Medulla oblongata (tissue), 1 donor: ENCODE measurements at regions not wholly inside any gene's neighbourhood (a gene's known extent, or its start where the extent isn't known, plus 50 kb on each side); places are given as distances from the start of the nearest gene placed in this dataset.

Source experiments
- DNase-seq: peaks from one replicate; pipeline ENCODE4 v3.0.0-alpha.2; 2015; ENCODE audit errors: extremely low spot score

DNA sequence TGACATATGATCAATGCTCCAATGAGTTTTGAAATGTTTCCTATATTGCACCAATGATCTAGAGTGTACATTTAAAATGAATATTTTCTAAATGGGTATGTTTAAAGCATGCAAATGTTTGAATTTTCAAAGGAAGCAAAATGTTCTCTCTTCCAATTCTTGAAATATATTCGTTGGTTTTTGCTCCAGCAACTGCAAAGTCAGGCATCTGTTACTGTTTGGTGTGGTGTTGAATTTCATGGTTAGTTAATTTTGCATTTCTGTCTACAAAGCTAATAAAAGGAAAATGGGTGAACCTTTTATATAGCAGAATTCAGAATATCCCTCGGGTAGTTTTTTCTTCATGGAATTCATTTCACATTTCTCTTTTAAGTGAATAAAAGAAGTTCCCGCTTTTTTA is 1018.3 kb downstream of the GRIK2 start:
- no peak for DNase-seq

DNA sequence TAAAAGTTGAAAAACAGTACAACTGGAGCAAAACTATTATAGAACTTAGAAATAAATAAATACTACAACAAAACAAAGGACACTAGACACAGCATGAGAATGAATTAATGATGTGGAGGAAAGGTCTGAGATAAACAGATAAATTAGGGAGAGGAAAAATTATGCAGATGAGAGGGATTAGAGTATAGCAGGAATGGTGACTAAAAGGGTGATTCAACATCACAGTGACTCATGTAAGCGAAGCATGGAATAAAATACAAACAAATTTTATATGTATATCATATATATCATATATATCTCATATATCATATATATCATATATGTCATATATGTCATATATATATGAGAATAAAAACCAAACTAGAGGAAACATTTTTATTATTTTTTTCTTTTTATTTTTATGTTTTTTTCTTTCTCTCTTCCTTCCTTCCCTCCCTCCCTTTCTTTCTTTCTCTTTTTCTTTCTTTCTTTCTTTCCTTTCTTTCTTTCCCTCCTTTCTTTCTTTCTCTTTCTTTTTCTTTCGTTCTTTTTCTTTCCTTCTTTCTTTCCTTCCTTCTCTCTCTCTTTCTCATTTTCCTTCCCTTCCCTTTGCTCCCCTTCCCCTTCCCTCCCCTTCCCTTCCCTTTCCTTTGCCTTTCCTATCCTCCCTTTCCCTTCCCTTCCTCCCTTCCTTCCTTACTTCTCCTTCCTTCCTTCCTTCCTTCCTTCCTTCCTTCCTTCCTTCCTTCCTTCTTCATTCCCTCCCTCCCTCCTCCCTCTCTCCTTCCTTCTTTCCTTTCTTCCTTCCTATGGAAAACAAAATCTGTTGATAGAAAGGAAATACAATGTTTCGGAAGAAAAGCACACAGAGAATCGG is 1014.6 kb downstream of the GRIK2 start:
- no peak for DNase-seq

DNA sequence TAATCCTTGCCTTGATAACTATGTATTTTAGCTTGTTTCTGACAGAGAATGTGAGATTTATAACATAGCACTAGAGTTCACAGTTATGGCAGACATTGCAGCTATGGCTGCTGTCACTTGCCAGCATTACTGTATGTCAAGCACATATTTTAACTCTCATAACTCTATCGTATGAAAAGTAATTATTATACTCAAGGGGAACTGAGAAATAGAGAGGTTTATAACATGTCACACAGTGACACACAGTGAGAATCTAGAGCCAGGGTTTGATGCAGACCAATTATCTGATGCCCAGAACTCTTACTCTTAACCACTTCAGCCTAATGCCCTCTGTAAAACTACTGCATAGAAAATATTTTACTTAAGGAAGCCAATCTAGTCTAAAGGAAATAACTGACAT is 1012.4 kb downstream of the GRIK2 start:
- no peak for DNase-seq

DNA sequence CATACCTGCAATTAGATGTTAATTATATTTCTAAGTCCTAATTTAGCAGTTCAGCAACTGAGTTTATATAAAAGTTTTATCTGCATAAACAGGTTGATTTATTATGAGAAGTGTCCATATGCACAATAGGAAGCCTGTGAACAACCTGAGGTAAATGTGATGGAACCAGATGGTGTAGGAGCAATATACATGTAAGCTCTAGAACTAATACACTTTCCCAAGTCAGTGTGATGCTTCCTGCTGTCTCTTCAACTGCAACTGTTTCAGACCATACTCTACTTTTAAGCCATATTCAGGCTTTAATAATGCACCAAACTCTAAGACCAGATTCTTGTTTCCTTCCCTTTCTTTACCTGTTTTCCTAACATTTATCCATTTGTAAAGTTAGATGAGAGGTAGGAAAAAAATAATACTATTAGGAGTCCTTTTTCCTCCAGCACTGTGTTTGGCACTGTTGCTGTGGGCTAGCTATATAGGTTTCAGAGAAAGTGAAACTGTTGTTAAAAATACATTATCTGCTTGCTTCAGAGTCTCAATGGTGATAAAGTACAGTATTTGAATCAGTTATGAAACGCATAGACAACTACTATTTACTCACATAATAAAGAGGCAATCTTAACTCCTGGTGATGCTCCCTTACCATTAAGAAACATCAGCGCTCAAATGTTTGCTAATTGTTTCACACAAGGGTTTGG is 1009.3 kb downstream of the GRIK2 start:
- DNase-seq: no peak

DNA sequence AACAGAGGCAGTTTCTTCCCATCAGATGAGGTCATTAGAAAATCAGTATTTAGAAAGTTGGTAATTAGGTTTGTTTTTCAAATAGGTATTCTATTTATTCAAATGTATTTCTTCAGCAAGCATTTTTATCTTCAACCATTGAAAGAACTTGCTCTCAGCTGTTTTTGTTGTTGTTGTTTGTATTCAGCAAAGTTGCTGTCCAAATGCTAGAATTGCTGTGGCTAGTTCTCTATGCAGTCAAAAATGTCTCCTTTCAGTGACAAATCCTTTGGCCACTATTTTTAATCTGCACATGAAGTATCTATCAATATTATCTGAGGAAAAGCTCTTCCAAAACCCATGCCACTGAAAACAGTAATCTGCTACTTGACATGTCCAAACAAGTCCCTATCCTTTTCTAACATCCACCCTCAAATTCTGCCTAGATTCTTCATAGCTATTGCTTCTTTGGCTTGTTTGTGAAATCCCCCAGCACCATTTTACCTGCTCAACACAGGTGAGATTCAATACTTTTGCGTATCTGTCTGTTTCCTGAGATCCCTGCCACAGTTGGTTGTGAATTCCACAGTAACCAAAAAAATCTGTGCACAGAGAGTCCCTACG is 1005.4 kb downstream of the GRIK2 start:
- no peak for DNase-seq

DNA sequence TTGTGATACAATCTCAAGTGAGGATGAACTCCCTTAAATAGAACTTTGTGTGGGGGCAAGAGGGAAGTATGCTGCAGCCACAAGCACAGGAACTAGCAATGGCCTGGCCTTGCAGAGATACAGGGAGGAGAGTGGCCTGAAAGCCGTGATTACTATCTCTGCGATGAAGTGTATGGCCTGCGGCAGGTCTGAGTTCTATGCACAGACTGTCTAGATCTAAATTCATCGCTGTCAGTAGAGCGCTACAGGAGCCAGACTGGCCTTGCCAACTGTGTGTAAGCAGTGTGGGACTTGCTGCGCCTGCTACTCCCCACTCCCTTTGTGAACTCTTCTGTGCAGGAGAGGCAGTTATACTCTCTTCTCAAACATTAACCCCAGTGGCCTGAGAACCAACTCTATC is 997.0 kb downstream of the GRIK2 start:
- no peak for DNase-seq

DNA sequence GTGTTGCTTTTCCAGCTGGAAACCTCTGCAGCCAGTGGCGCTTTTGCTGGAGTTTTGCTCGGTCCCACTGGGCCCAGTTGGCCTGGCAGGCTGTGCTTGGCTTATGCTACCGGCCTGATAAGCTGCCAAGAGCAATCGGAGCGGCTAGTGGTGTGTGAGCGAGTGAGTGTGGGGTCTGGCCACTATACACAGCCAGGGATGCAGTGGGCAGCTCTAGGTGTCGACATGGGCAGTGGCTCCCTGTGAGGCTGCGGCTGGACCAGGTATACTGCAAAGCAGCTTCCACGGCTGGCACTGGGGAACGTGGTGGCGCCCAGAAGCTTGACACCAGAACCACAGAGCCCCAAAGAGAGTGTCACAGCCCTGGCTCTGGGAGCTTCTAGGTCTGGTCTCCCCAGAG is 996.5 kb downstream of the GRIK2 start:
- no peak for DNase-seq

DNA sequence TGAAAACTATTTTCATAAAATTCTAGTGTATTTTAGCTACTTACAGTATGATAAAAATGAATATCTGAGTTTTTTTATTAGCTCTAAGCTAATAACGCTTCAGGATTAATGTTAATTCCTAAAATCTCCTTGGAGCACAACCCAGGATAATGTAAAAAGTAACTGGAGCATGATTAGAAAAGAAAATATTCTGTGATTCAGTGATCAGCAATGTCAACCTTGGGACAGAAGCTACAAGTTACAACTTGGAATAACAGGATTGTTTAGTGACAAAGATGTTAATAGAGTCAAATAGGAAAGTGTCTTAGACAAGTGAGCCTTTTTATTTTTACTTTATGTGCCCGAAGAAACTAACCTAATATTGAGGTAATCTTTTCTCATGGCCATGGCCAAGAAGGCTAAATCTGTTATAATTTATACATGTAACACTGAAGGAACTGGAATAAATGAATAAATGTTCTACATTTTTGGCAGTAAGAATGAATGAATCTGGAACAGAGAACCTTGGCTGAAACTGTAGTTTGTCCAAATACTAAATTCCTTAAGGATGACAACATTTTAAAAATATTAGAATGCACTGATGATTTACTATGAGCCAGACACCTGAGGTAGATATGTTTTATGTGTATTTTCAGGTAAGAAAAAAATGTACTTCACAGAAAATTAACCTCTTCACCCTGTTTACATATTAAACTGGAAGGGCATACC is 994.0 kb downstream of the GRIK2 start:
- no peak for DNase-seq

DNA sequence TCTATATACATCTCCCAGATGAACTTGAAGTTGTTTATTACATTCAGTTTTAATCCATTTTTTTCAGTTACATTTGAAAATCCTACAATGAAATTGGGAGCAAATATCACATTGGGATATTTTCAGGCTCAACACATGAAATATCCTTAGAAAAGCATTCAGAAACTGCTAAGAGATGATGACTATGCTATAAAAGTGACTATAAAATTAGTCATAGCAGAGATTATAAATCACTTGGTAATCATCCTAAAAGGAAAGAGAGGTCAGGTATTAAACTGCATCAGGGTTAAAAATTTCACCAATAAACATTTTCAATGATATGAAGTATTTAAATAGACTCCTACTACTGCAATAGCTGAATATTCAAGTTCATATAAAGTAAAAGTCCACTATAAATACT is 987.7 kb downstream of the GRIK2 start:
- DNase-seq: no peak

DNA sequence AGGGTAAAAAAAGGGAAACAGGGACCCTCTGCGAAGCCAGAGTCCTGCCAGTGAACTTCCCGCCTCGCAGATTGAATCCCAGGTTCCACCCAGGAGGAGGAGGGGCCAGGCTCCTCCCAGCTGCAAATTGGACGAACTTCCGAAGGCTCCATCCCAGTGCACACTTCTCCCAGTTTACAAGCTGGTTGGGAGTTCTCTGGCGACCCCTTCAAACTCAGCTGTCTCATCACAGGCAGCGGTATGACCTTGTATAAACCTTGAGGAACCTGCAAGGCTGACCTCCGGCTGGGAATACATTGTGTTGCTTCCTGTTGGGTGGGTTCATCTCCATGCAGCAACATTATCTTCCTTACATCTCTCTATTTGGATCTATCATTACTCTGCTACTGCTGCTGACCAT is 962.7 kb downstream of the GRIK2 start:
- DNase-seq: no peak

DNA sequence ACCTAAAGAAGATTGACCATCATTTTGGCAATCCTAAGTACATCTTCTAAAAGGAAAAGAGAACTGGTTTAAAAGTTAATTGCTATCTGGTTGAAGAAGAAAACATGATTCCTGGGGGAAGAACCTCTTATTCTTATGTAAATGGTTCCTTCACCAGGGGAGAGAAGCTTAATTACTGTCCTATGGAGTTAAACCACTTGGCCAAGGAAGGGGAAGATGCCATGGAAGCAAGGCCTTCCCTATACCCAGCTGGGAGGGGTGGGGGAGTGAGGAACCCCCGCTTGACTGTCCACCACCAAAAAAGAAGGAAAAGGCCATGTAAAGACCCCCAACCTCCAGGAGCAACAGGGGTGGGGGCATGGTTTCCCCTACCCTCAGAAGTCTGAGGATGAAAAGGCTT is 962.1 kb downstream of the GRIK2 start:
- DNase-seq: no peak

DNA sequence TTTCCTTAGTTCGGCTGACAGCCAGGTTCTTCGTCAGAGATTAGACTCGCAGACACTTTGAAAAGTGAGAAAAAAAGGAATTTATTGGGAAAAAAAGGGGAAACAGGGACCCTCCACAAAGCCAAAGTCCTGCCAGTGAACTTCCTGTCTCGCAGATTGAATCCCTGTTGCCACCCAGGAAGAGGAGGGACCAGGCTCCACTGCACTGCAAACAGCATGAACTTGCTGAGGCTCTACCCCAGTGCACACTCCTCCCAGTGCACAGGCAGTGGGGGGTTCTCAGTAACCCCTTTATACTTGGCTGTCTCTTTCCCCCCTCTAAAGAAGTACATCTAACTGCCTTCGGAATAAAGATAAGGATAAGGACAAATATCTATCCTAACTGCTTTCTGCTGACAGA is 959.0 kb downstream of the GRIK2 start:
- DNase-seq: no peak

DNA sequence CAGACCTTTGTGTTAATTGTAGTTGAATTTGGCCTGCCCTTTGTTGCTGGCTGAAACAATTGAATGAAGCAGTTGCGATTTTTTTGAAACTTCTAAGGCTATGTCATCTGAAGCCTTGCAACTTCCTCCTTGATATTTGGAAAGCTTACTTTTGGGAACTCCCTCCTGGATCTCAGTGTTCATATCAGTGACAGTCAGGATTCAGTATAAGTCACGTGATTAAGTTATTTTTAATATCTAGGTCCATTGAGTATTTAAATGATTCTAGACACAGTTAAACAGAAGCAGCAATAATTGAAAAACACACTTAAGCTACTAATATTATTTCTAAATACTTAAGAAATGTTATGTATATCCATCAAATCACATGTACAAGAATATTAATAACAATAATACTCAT is 951.3 kb downstream of the GRIK2 start:
- no peak for DNase-seq

DNA sequence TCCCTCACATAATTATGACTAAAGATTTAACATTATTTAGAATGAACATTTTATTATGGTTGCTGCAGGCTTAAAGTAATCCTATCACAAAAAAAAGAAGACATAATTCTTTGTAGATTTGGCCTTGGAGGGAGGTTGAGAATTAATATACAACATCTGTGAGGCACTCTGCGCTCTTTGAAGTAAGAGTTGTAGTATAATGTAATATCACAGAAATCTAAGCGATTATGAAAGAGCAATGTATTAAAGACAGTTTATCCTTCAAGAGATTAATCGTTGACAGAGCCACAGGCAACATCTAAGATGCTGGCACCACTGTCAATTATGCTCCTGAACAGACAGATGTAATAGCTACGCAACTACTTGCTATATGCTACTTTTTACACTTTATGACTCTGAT is 946.8 kb downstream of the GRIK2 start:
- no peak for DNase-seq

DNA sequence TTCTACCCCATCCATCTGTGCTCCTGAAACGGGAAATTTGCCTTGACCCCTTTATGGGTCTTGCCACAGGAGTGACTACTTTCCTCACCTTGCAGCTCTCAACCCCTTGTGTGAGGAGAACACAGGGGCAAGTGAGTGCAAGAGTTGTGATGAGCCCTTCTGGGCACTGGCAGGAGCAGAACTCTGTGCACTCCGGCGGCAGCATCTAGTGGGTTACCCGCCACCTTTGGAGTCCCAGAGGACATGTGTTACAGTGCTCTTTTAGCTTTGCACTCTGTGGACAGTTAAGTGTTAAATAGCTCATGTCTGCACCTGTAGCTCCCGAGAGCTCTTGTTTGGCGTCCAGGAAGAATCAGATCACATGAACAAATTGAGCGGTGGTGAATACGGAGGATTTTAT is 940.2 kb downstream of the GRIK2 start:
- no peak for DNase-seq

DNA sequence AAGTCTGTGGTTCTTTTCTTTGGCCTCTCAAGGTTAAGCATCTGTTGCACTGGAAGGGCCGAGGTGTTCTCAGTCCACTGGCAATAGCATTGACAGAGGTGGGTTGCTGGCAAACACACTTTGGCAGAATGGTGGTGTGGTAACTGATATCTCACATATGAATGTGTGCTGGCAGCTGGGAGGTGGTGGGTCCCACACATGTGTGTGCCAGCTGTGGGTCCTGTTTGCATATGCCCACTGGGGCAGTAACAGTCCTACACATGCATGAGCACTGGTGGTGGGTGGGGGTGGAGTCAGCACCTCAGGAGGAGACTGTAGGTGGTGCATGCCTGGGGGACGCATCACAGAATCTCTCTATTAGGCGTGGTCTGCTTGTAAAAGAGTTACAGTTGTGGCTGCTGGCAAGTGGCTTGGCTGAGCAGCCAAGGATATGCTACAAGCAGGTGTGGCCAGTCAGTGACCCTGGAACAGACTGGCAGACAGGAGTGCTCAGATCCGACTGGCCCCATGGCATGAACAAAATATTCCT is 934.3 kb downstream of the GRIK2 start:
- no peak for DNase-seq

DNA sequence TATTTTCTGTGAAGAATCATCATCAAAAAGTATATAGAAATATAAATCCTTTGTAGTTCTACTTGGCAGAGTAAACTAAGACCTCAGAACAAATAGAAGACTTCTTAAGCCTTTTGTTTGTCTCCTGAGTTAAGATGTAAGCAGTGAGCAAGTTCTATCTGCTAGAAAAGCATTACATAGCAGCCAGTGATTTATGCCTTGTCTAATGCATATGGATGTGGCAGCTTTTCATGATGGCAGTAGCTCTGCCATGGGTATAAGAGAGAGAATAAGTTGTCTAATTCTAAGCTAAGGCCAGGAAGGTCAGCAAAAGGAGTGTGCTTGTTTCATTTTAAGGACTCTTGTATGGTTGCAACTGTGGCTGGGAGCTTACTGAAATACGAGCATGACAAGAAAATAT is 920.2 kb downstream of the GRIK2 start:
- no peak for DNase-seq

DNA sequence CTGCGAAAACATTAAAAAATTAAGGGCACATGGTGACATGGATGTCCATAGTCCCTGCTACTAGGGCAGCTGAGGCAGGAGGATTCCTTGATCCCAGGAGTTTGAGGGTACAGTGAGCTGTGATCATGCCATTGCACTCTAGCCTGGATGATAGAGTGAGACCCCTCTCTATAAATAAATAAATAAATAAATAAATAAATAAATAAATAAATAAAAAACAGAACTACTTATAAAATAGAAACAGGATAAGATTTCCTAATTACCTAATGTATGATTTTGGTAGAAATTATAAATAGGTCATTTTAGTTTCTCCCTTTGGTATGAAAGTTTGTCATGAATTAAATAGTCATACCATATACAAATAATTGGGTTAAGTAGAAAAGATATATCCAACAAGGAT is 916.2 kb downstream of the GRIK2 start:
- no peak for DNase-seq

DNA sequence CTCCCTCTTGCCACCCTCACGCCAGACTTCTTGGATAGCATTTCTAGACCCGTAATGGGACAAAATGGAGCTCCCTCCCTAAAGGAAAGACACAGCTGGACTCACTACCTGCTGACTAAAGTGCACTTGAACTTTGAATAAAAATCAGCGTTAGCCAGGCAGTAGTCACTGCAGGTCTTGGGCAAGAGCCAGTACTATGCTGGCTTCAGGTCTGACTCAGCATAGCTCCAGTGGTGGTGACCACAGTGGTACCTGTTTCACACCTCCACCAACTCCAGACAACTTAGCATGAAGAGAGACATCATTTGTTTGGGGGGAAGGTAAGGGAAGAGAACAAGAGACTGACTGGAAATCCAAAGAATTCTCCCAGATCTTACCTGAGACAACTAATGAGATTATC is 906.8 kb downstream of the GRIK2 start:
- DNase-seq: no peak

DNA sequence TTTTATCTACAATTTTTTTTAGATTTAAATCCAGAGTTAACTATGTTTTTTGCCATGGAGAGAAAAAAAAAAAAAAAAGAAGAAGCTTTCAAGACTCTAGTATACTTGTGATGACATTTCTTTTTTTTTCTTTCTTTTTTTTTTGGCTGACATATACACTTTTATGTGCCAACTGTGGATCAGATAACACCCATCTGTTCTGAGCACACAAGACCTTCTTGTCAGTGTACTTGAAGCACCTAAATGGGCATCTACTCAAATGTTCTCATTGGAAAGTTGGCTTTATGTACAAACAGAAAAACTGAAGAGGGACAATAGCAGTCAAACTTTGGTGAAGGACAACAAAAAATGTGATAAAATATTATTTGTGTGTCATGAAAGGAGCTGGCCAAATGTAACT is 904.5 kb downstream of the GRIK2 start:
- DNase-seq: no peak
